GM13977 (cell line): ENCODE measurements at regions not wholly inside any gene's neighbourhood (a gene's known extent, or its start where the extent isn't known, plus 50 kb on each side); places are given as distances from the start of the nearest gene placed in this dataset.

Experiments used
- DNase-seq: peaks from one replicate; pipeline ENCODE4 v3.0.0; 2012; ENCODE audit warnings: low spot score
- CTCF ChIP-seq: IDR thresholded peaks from 2 replicates; pipeline ENCODE4 v1.5.1; 2012; ENCODE audit warnings: mild to moderate bottlenecking, control low read depth; ENCODE audit not compliant: insufficient read depth; ENCODE audit errors: extremely low read depth, missing control alignments
- in situ Hi-C: fragments of 300-500 bp; cut with MboI; formaldehyde crosslinking; loops from one replicate; pipeline ENCODE4 v1.12.0; 2022; ENCODE audit warnings: low sequenced_read_pairs, low pct_unique_long_range_greater_than_20kb, mixed read lengths, inconsistent platforms; ENCODE audit not compliant: unreplicated experiment

GRCh38 chrX:43313035-43313434, 343.1 kb upstream of the MAOA start:
- no peak for DNase-seq
- TF ChIP-seq CTCF, result no peak
- in situ Hi-C loops, result no loop called here

DNA sequence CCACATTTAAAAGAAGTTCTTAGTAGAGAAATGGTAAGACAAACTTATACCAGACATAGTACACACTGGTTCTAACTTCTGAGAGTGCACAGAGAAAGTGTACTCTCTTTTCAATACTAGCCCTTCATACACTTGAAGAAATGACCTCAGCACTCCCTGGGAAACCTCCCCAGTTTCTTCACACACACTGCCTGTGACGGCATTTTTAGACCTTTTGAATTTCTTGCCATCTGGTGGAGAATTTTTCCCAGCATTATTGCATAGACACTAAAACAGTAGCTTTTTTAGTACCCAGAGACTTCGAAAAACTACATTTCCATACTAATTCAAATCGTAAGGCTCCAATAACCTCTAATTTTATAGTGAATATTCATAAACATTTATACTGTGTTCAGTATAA, 341.6 kb upstream of the MAOA start:
- in situ Hi-C loops, result no loop called here
- TF ChIP-seq CTCF, result no peak
- no peak for DNase-seq

DNA sequence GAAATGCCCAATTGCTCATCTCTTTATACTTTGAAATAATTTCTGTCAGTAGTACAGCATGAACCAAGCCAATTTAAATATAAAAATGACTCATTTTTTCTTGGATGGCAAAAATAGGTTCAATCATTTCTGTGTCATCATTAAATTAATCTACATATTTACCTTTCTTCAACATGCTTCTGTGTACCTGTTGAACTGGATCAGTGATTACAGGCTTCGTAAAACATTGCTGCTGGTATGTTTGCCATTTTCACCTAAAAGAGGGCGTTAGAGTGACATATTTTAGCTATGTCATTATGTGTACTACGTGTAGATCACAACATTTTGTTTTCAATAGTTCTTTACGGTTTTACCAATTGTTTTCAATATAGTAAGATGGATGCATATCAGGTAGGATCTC, 340.5 kb upstream of the MAOA start:
- no peak for TF ChIP-seq CTCF
- in situ Hi-C loops, result no loop called here
- DNase-seq, result no peak

- TF ChIP-seq CTCF, result no peak
- no peak for DNase-seq
- in situ Hi-C loops, result no loop called here
Measured at GRCh38 chrX:43316146-43316545, 340.0 kb upstream of the MAOA start.

DNA sequence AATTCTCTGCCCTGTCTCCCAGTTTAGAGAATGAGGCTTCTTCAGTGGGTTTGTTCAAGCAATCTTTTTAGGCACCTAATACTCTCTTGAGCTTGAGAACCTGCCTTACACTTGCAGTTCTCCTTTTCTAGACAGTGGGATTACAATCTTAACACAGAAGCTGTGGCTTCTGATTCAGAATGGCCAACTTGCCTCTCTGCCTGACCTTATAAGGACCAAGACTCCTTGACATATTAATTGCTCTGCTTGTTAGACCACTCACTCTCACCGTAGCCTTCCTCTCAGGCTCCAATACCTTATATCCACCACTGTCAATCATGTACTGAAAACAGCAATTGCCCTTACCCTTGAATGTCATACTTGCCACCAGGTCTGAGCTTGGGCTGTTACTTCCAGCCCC, 338.7 kb upstream of the MAOA start:
- no peak for DNase-seq
- in situ Hi-C loops, result no loop called here
- TF ChIP-seq CTCF, result no peak

DNA sequence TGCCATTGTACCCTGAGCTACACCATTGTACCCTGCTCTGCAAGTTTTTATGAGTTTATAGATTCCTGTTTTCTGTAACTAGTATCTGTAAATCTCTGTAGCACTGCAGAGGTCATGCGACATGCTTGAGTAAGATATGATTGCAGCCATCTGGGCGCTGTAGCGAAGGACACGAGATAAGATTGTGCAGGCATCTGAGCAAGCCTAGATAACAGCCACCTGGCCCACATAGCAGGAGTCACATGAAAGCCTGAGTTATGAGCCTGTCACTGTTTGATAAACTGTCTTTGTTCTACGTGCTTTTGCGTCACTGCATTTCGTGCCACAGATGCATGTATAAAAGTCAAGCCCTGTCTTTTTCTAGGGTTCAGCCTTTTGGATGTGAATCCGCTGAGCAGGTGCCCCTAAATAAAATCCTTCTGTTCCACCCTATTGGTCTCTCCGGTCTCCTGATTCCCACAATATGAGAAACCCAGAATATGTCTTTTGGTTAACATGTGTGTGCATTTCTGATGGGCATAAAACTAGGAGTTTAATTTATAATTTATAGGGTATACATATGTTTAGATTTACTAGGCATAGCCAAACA, 327.6 kb upstream of the MAOA start:
- TF ChIP-seq CTCF, result no peak
- in situ Hi-C loops, result loop anchor here (25.0 kb wide), 1 partner anchor 1541 kb away; no protein-coding TSS in a partner anchor

More for the DNA sequence above, 327.6 kb upstream of the MAOA start:
- no peak for DNase-seq
